GM23338 (cell line): ENCODE measurements at regions not wholly inside any gene's neighbourhood (a gene's known extent, or its start where the extent isn't known, plus 50 kb on each side); places are given as distances from the start of the nearest gene placed in this dataset.

Source experiments
- ATAC-seq: fragments of 200-7000 bp; cut with Tn5 transposase; 3 replicates; pipeline ENCODE4 v1.9.1; 2020
- DNase-seq: peaks from one replicate; pipeline ENCODE4 v3.0.0-alpha.2; 2015; ENCODE audit warnings: low spot score
- H2AFZ ChIP-seq: fragments of 200-600 bp; sonication (generic); 2 replicates; pipeline ENCODE4 v1.8.0; 2016; ENCODE audit warnings: antibody characterized with exemption, mild to moderate bottlenecking, moderate library complexity
- H3F3A ChIP-seq: fragments of 200-600 bp; sonication (generic); replicated peaks from 2 replicates; pipeline ENCODE4 v1.8.0; 2017; ENCODE audit warnings: antibody characterized with exemption, mixed run types, low read depth
- H3K27ac ChIP-seq: fragments of 200-600 bp; sonication (generic); 2 replicates; pipeline ENCODE4 v1.6.1; 2016; ENCODE audit warnings: low read depth
- H3K27me3 ChIP-seq: fragments of 200-600 bp; sonication (generic); 2 replicates; pipeline ENCODE4 v1.8.0; 2016; ENCODE audit warnings: mild to moderate bottlenecking, mixed run types, moderate library complexity; ENCODE audit not compliant: insufficient read depth
- H3K36me3 ChIP-seq: fragments of 200-600 bp; sonication (generic); 2 replicates; pipeline ENCODE4 v1.8.0; 2016; ENCODE audit warnings: mild to moderate bottlenecking; ENCODE audit not compliant: insufficient read depth
- H3K4me1 ChIP-seq: fragments of 200-600 bp; sonication (generic); 2 replicates; pipeline ENCODE4 v1.8.0; 2016; ENCODE audit warnings: mild to moderate bottlenecking, moderate library complexity; ENCODE audit not compliant: insufficient read depth
- H3K4me2 ChIP-seq: fragments of 200-600 bp; sonication (generic); 2 replicates; pipeline ENCODE4 v1.7.1; 2017; ENCODE audit warnings: mixed run types
- H3K4me3 ChIP-seq: fragments of 200-600 bp; sonication (generic); 2 replicates; pipeline ENCODE4 v1.6.1; 2016; ENCODE audit warnings: mixed run types
- H3K79me2 ChIP-seq: fragments of 200-600 bp; sonication (generic); replicated peaks from 2 replicates; pipeline ENCODE4 v1.8.0; 2017; ENCODE audit warnings: mild to moderate bottlenecking; ENCODE audit not compliant: insufficient read depth
- H3K9me2 ChIP-seq: fragments of 200-600 bp; sonication (generic); 2 replicates; pipeline ENCODE4 v1.8.0; 2017; ENCODE audit not compliant: insufficient read depth
- H4K20me1 ChIP-seq: fragments of 200-600 bp; sonication (generic); replicated peaks from 2 replicates; pipeline ENCODE4 v1.8.0; 2017; ENCODE audit warnings: mild to moderate bottlenecking; ENCODE audit not compliant: insufficient read depth
- H3K27ac Mint-ChIP-seq: 2 replicates; pipeline ENCODE4 v1.8.0; 2020; ENCODE audit warnings: inconsistent platforms, mild to moderate bottlenecking, moderate library complexity, mixed read lengths
- H3K27me3 Mint-ChIP-seq: 3 replicates; pipeline ENCODE4 v1.8.0; 2022; ENCODE audit warnings: low read depth, mild to moderate bottlenecking, moderate library complexity, mixed read lengths, inconsistent platforms; ENCODE audit not compliant: insufficient read depth, poor library complexity
- H3K36me3 Mint-ChIP-seq: 3 replicates; pipeline ENCODE4 v1.8.0; 2021; ENCODE audit warnings: low read depth, mild to moderate bottlenecking, inconsistent platforms, moderate library complexity, mixed read lengths
- H3K4me1 Mint-ChIP-seq: 3 replicates; pipeline ENCODE4 v1.8.0; 2020; ENCODE audit warnings: mild to moderate bottlenecking, inconsistent platforms, mixed read lengths
- H3K4me3 Mint-ChIP-seq: 3 replicates; pipeline ENCODE4 v1.8.0; 2021; ENCODE audit warnings: moderate library complexity, mild to moderate bottlenecking, inconsistent platforms, mixed read lengths
- H3K9me3 Mint-ChIP-seq: 3 replicates; pipeline ENCODE4 v1.8.0; 2020; ENCODE audit warnings: moderate library complexity, mild to moderate bottlenecking, inconsistent platforms, mixed read lengths
- CREB1 ChIP-seq: fragments of 250-450 bp; sonication (Bioruptor Pico); IDR thresholded peaks from 2 replicates; pipeline ENCODE4 v1.5.0; 2020; ENCODE audit warnings: low read depth, mild to moderate bottlenecking, moderate library complexity
- CTCF ChIP-seq, 2 experiments: fragments of 200-600 bp in 1 of 2; sonication (generic) in 1 of 2; conservative IDR thresholded peaks; 2 replicates each; pipeline versions ENCODE4 v1.5.1 to v1.6.1; 2016 to 2017; ENCODE audit warnings: antibody characterized with exemption in 2 of 2, low read depth in 2 of 2, mild to moderate bottlenecking in 2 of 2, moderate library complexity in 1 of 2
- ETS1 ChIP-seq: IDR thresholded peaks from 2 replicates; pipeline ENCODE4 v1.6.1; 2016; ENCODE audit warnings: antibody characterized with exemption
- EZH2 ChIP-seq: fragments of 200-600 bp; sonication (generic); IDR thresholded peaks from one replicate; pipeline ENCODE4 v1.8.0; 2017; ENCODE audit warnings: antibody characterized with exemption, mild to moderate bottlenecking, low read depth; ENCODE audit not compliant: unreplicated experiment
- EZH2phosphoT487 ChIP-seq: fragments of 200-600 bp; sonication (generic); IDR thresholded peaks from one replicate; pipeline ENCODE4 v1.8.1; 2018; ENCODE audit warnings: antibody characterized with exemption; ENCODE audit not compliant: unreplicated experiment
- JUNB ChIP-seq: IDR thresholded peaks from one replicate; pipeline ENCODE4 v1.6.1; 2016; ENCODE audit warnings: antibody characterized with exemption; ENCODE audit not compliant: unreplicated experiment
- POLR2AphosphoS5 ChIP-seq: IDR thresholded peaks from 2 replicates; pipeline ENCODE4 v1.6.1; 2016; ENCODE audit warnings: antibody characterized with exemption, low read depth
- REST ChIP-seq: IDR thresholded peaks from one replicate; pipeline ENCODE4 v1.6.1; 2018; ENCODE audit warnings: antibody characterized with exemption; ENCODE audit not compliant: unreplicated experiment
- STAT1 ChIP-seq: IDR thresholded peaks from one replicate; pipeline ENCODE4 v1.6.1; 2016; ENCODE audit warnings: antibody characterized with exemption; ENCODE audit not compliant: unreplicated experiment
- ZNF114 ChIP-seq: fragments of 250-450 bp; sonication (Bioruptor Pico); IDR thresholded peaks from 2 replicates; pipeline ENCODE4 v1.5.0; 2020; ENCODE audit warnings: mild to moderate bottlenecking, moderate library complexity
- ZNF331 ChIP-seq: fragments of 250-450 bp; sonication (Bioruptor Pico); IDR thresholded peaks from 2 replicates; pipeline ENCODE4 v1.5.0; 2020; ENCODE audit warnings: low read depth, mild to moderate bottlenecking, moderate library complexity
- ZNF462 ChIP-seq: fragments of 250-450 bp; sonication (Bioruptor Pico); IDR thresholded peaks from 2 replicates; pipeline ENCODE4 v1.5.0; 2020; ENCODE audit warnings: mild to moderate bottlenecking, moderate library complexity

- no peak for TF ChIP-seq CTCF (conservative IDR thresholded peaks at IDR 0.05; ENCODE audit: low read depth in 2 of 2)
- no peak for TF ChIP-seq EZH2
- no peak for TF ChIP-seq STAT1
- no peak for TF ChIP-seq POLR2AphosphoS5
- TF ChIP-seq CREB1 (CRISPR knock-in tag) = no peak
- TF ChIP-seq EZH2phosphoT487 = no peak
- TF ChIP-seq JUNB = no peak
- no peak for TF ChIP-seq ETS1
- no peak for TF ChIP-seq REST
Measured at GRCh38 chr15:93829115-93829870, 402.1 kb upstream of the MCTP2 start (continued).

- DNase-seq (no peak), ATAC-seq (no peak)
- H3K27ac Mint-ChIP-seq = no peak overlapping the region
- H3K9me3 Mint-ChIP-seq = no peaks in the 10 kb centered on the region
- Histone ChIP-seq H3K27me3 (no peaks in the 10 kb centered on the region), H3K79me2 (no peaks in the 10 kb centered on the region), H3K27ac (no peak overlapping the region), H4K20me1 (no peaks in the 10 kb centered on the region), H2AFZ (no peak overlapping the region), H3K4me2 (no peak overlapping the region), H3K9me2 (no peaks in the 10 kb centered on the region), H3K4me3 (no peak overlapping the region), H3K36me3 (no peaks in the 10 kb centered on the region), H3K4me1 (peaks cover 3% of the 10 kb centered on the region; the same call in 1 of the 2 replicates), H3F3A (no peaks in the 10 kb centered on the region)
- no peaks in the 10 kb centered on the region for H3K36me3 Mint-ChIP-seq
- H3K4me1 Mint-ChIP-seq = peaks cover 10% of the 10 kb centered on the region
- peaks cover 4% of the 10 kb centered on the region for H3K27me3 Mint-ChIP-seq
- H3K4me3 Mint-ChIP-seq = no peak overlapping the region
- no peak for TF ChIP-seq EZH2phosphoT487
- TF ChIP-seq ZNF331 (CRISPR knock-in tag) = no peak
- TF ChIP-seq CREB1 (CRISPR knock-in tag) = no peak
- no peak for TF ChIP-seq STAT1
- no peak for TF ChIP-seq POLR2AphosphoS5
- no peak for TF ChIP-seq JUNB
- no peak for TF ChIP-seq ZNF114 (CRISPR knock-in tag)
- no peak for TF ChIP-seq ZNF462
Measured at GRCh38 chr15:93826790-93827189, 404.6 kb upstream of the MCTP2 start.
